ENCODE measurements at regions not wholly inside any gene's neighbourhood (a gene's known extent, or its start where the extent isn't known, plus 50 kb on each side); places are given as distances from the start of the nearest gene placed in this dataset.

- TF ChIP-seq ZBTB40 (IDR thresholded peaks at IDR 0.05) (no peak), ZBTB40 (CRISPR knock-in tag; IDR thresholded peaks at IDR 0.05) (no peak), POLR2B (IDR thresholded peaks at IDR 0.05; ENCODE audit: low read depth, partially characterized antibody) (no peak), CSDE1 (IDR thresholded peaks at IDR 0.05) (no peak), ZNF584 (CRISPR knock-in tag; IDR thresholded peaks at IDR 0.05; ENCODE audit: low read depth) (no peak), HMG20B (CRISPR knock-in tag; IDR thresholded peaks at IDR 0.05) (no peak)
- TF ChIP-seq, protein P1, sequence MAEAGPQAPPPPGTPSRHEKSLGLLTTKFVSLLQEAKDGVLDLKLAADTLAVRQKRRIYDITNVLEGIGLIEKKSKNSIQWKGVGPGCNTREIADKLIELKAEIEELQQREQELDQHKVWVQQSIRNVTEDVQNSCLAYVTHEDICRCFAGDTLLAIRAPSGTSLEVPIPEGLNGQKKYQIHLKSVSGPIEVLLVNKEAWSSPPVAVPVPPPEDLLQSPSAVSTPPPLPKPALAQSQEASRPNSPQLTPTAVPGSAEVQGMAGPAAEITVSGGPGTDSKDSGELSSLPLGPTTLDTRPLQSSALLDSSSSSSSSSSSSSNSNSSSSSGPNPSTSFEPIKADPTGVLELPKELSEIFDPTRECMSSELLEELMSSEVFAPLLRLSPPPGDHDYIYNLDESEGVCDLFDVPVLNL (CRISPR knock-in tag; IDR thresholded peaks at IDR 0.05; ENCODE audit: low read depth) = no peak
Observed at GRCh38 chr4:1490011-1490653, 83.9 kb upstream of the NKX1-1 start (continued).

Measured in K562 (cell line).